ACHN (cell line): ENCODE measurements at regions not wholly inside any gene's neighbourhood (a gene's known extent, or its start where the extent isn't known, plus 50 kb on each side); places are given as distances from the start of the nearest gene placed in this dataset.

Experiments
- DNase-seq: peaks from one replicate; pipeline ENCODE4 v3.0.0-alpha.2; 2015
- in situ Hi-C: cut with HindIII; loops from 2 replicates; pipeline ENCODE4 v1.10.0; 2017; ENCODE audit warnings: low sequenced_read_pairs, low pct_ligation_motif_present, low pct_unique_long_range_greater_than_20kb

- in situ Hi-C loops: no loop called here
- DNase-seq: no peak
Observed at GRCh38 chr6:169967687-169968086, 216.3 kb downstream of the ERMARD start.

- in situ Hi-C loops: no loop called here
- DNase-seq: no peak
Observed at GRCh38 chr6:169966312-169967181, 215.1 kb downstream of the ERMARD start.

- in situ Hi-C loops: no loop called here
Observed at GRCh38 chr6:169965657-169966311, 214.4 kb downstream of the ERMARD start.

GRCh38 chr6:169965239-169965638, 213.8 kb downstream of the ERMARD start:
- in situ Hi-C loops: no loop called here

More at GRCh38 chr6:169965657-169966311, 214.4 kb downstream of the ERMARD start:
- no peak for DNase-seq

DNA sequence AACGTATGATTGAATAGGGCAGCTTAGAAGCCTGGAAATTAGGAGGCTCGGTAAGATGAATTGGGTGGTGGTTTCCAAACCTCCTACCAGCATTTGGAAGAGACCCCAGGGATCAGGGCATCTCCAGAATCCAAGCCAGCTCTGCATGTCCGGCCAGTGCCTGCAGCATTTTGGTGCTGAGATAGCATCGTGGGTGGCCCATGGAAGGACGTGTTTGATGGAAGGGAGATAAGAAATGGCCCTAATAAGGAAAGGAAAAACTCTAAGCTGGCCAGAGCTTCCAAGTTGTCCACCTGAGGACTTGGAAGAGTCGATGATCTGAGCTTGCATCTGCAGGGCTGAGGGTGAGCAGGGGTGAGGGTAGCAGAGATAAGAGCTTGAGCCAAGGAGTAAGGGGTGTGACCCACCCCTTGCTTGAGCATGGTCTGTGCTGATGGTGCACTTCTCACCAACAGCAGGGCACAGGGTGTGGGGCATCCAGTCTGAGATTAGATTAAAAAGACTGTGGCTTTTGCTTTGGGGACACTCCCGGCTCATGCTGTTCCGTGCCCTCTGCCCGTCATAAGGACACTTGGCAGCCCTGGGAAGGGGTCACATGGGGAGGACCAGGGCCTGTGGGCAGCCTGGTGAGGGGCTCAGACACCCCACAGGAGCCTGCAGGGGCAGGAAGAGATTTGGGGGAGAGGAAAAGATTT, 213.2 kb downstream of the ERMARD start:
- in situ Hi-C loops: no loop called here
- no peak for DNase-seq

More at GRCh38 chr6:169965239-169965638, 213.8 kb downstream of the ERMARD start:
- DNase-seq: no peak

DNA sequence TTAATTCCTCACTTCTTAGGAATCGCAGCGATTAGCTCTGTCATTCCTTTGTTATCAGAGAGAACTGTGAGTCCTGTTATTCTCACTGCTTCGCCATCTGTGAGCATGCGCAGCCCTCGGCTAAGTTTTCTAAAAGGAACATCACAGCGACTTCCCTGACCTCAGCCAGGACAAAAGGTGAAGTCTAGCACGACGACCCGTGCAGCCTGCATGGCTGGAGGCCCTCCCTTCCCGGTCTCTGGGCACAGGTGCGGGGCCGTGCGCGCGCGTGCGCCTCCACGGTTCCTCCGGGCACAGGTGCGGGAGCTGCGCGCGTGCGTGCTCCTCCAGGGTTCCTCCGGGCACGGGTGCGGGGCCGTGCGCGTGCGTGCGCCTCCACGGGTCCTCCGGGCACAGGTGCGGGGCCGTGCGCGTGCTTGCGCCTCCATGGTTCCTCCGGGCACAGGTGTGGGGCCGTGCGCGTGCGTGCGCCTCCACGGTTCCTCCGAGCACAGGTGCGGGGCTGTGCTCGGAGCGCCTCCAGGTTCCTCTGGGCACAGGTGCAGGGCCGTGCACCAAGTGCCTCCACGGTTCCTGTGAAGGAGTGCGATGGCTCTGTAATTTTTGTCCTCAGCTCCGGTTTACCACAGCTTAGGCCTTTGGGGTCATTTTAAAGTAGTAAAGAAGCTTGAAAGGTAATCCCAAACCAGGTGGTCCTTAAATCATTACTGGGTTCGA, 212.3 kb downstream of the ERMARD start:
- DNase-seq: no peak
- in situ Hi-C loops: no loop called here

GRCh38 chr6:169962604-169963469, 211.4 kb downstream of the ERMARD start:
- no peak for DNase-seq
- in situ Hi-C loops: no loop called here

GRCh38 chr6:169961772-169962561, 210.5 kb downstream of the ERMARD start:
- DNase-seq: no peak
- in situ Hi-C loops: no loop called here

DNA sequence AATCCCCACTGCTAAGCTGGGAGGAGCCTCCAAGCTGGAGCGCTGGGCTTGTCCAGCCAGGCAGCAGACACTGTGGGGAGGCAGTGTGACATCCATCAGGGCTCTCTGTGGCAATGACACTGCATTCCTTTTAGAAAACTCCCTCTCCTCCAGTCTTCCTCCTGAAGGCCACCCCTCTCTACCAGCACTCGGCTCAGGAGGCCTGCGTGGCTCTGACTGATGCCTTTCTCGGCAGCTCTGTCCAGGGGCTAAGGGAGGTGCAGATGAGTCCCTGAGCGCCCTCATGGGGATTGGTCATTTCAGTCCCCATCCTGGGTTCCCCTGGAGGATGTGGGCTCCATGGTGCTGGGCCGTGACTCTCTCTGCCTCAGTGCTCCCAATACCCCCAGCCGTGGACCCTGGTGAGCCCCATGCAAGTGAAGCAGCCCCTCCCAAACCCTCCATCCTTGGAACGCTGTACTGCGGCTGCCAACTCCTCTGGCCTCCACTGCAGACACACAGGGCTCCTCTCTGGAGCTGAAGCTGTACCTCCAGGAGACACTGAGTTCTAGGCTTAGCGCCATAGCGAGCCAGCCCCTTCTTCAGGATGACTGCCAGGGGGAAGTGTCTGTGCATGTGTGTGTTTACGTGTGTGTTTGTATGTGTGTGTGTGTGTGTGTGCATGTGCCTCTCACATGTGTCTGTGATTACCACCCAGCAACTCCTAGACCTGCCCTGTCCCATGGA, 209.6 kb downstream of the ERMARD start:
- DNase-seq: no peak
- in situ Hi-C loops: no loop called here

GRCh38 chr6:169960521-169960885, 209.1 kb downstream of the ERMARD start:
- no peak for DNase-seq
- in situ Hi-C loops: no loop called here

DNA sequence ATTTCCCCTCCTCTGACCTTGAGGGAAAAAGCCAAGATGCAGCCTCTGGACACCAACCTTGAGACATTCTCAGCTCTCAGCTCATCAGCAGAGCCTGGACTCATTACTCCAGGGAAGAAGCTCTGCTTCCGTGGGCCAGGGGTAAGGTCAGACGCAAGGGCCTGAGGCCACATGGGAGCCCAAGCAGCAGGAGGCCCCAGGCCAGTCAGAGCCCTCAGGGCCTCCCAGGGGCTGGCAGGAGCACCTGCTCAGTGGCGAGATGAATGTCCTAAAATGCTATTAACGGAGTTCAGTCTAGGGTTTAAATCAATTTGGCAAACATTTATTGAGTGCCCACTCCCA, 208.6 kb downstream of the ERMARD start:
- DNase-seq: no peak

GRCh38 chr6:169959136-169960002, 207.9 kb downstream of the ERMARD start:
- no peak for DNase-seq
- in situ Hi-C loops: no loop called here

More for the DNA sequence above, 208.6 kb downstream of the ERMARD start:
- in situ Hi-C loops: no loop called here

DNA sequence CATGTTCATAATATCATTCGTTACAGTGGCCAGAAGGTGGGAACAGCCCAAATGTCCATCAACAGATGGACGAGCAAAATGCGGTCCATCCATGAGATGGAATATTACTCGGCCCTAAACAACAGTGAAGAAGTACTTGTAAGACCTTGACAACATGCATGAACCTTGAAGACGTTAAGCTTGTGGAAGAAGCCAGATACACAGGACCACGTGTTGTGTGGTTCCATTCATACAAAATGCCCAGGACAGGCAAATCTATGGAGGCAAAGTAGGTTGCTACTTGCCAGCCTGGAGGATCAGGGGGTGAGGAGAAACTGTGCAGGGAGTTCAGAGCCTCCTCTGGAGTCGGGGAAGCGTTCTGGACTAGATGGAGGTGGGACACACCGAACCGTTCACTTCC, 207.1 kb downstream of the ERMARD start:
- DNase-seq: no peak
- in situ Hi-C loops: no loop called here

- in situ Hi-C loops: no loop called here
Observed at GRCh38 chr6:169957351-169957963, 206.0 kb downstream of the ERMARD start.

GRCh38 chr6:169956580-169956979, 205.2 kb downstream of the ERMARD start:
- DNase-seq: no peak
- in situ Hi-C loops: no loop called here

More at GRCh38 chr6:169957351-169957963, 206.0 kb downstream of the ERMARD start:
- no peak for DNase-seq
